WI38 (cell line): ENCODE measurements at regions not wholly inside any gene's neighbourhood (a gene's known extent, or its start where the extent isn't known, plus 50 kb on each side); places are given as distances from the start of the nearest gene placed in this dataset.

Experiments
- H3K4me3 ChIP-seq: 2 replicates; pipeline ENCODE4 v1.5.1; 2011; ENCODE audit warnings: low read depth, mild to moderate bottlenecking, control low read depth, low read length
- TF ChIP-seq, protein P1 (sequence below): IDR thresholded peaks from 2 replicates; pipeline ENCODE4 v1.5.1; 2012; ENCODE audit warnings: low read depth, mild to moderate bottlenecking, control low read depth, low read length

DNA sequence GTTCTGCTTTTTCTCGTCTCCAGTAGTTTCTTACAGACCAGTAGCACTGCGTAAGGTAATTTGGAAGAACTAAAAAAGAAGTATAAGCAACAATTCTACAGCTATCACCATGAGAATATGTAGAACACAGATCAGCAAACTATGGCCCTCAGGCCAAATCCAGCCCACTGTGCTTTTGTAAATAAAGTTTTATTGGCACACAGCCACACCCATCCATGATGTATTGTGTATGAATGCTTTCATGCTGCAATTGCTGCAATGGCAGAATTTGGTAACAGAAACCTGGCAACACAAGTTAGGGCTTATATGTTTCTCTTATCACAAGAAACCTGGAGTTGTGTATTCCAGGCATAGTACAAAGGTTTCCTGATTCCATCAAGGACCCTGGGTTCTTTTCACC, 386.8 kb upstream of the TSHZ2 start:
- TF ChIP-seq, protein P1, sequence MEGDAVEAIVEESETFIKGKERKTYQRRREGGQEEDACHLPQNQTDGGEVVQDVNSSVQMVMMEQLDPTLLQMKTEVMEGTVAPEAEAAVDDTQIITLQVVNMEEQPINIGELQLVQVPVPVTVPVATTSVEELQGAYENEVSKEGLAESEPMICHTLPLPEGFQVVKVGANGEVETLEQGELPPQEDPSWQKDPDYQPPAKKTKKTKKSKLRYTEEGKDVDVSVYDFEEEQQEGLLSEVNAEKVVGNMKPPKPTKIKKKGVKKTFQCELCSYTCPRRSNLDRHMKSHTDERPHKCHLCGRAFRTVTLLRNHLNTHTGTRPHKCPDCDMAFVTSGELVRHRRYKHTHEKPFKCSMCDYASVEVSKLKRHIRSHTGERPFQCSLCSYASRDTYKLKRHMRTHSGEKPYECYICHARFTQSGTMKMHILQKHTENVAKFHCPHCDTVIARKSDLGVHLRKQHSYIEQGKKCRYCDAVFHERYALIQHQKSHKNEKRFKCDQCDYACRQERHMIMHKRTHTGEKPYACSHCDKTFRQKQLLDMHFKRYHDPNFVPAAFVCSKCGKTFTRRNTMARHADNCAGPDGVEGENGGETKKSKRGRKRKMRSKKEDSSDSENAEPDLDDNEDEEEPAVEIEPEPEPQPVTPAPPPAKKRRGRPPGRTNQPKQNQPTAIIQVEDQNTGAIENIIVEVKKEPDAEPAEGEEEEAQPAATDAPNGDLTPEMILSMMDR, result no peak
- H3K4me3 ChIP-seq, result no peak overlapping the region

DNA sequence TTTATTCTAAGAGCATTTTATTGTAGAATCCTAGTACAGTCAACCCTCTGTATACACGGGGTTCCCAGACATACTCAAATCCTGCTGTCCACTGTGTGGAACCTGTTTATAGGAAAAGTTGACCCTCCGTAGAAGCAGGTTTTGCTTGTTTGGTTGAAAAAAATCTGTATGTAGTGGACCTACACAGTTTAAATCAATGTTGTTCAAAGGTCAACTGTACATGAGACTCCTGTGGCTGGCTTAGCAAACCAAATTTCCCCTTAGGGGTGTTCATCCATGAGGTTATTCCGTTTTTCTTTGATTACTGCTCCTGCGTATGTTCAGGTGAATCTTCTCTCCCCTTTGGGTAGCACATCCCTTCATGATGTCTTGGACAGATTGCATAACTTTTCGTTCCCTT, 387.0 kb upstream of the ZFP64 start:
- no peak overlapping the region for H3K4me3 ChIP-seq
- TF ChIP-seq, protein P1, result no peak

GRCh38 chr20:52577696-52578095, 386.1 kb upstream of the ZFP64 start:
- TF ChIP-seq, protein P1, result no peak
- H3K4me3 ChIP-seq, result no peak overlapping the region

GRCh38 chr20:52572687-52573086, 381.1 kb upstream of the ZFP64 start:
- no peak overlapping the region for H3K4me3 ChIP-seq
- TF ChIP-seq, protein P1, result no peak

DNA sequence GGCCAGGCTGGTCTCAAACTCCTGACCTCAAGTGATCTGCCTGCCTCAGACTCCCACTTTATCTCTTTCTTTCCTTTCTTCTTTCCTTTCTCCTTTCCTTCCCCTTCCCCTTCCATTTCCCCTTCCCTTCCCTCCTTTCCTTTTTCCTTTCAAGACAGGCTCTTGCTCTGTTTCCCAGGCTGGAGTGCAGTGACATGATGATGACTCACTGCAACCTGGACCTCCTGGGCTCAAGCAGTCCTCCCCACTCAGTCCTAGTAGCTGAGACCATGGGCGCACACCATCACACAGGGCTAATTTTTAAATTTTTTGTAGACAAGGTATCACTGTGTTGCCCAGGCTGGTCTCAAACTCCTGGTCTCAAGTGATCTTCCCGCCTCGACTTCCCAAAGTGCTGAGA, 377.6 kb upstream of the ZFP64 start:
- TF ChIP-seq, protein P1, result no peak
- no peak overlapping the region for H3K4me3 ChIP-seq

GRCh38 chr20:52565614-52566013, 374.0 kb upstream of the ZFP64 start:
- no peak overlapping the region for H3K4me3 ChIP-seq
- TF ChIP-seq, protein P1, result no peak

DNA sequence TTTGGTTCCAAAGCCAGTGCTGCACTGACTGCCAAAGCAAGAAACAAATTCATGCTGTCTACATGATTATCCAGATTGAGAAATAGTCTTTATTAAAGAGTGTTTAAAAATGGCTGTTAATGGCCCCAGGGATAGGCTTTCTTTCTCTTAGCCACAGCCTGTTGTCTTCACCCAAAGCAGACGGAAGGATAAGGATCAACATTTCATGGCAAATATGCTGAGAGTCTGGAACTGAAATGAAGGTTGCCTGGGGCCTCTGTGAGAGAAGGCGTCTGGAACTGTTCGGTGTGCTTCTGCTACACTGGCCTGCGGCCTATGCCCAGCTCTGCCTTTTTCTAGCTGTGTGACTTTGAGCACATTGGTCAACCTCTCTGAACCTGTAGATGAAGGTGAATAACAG, 373.0 kb upstream of the ZFP64 start:
- no peak overlapping the region for H3K4me3 ChIP-seq
- TF ChIP-seq, protein P1, result no peak
